ENCODE measurements at regions not wholly inside any gene's neighbourhood (a gene's known extent, or its start where the extent isn't known, plus 50 kb on each side); places are given as distances from the start of the nearest gene placed in this dataset.

GRCh38 chr7:50858528-50859245 is 76.0 kb upstream of the GRB10 start:
- ChIA-PET CTCF (interaction anchor here (1.4 kb wide), 1 partner anchor 607 kb away, joined by 3 read pairs; no protein-coding TSS in a partner anchor), POLR2A (no interaction called here)
- TF ChIP-seq, protein P1, sequence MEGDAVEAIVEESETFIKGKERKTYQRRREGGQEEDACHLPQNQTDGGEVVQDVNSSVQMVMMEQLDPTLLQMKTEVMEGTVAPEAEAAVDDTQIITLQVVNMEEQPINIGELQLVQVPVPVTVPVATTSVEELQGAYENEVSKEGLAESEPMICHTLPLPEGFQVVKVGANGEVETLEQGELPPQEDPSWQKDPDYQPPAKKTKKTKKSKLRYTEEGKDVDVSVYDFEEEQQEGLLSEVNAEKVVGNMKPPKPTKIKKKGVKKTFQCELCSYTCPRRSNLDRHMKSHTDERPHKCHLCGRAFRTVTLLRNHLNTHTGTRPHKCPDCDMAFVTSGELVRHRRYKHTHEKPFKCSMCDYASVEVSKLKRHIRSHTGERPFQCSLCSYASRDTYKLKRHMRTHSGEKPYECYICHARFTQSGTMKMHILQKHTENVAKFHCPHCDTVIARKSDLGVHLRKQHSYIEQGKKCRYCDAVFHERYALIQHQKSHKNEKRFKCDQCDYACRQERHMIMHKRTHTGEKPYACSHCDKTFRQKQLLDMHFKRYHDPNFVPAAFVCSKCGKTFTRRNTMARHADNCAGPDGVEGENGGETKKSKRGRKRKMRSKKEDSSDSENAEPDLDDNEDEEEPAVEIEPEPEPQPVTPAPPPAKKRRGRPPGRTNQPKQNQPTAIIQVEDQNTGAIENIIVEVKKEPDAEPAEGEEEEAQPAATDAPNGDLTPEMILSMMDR (IDR thresholded peaks at IDR 0.05; ENCODE audit: control extremely low read depth, extremely low read depth, low read depth, missing control alignments) = no peak
- no peak for DNase-seq (ENCODE audit: extremely low spot score)

- ChIA-PET CTCF (interaction anchor here (1.4 kb wide), 1 partner anchor 608 kb away, joined by 3 read pairs; no protein-coding TSS in a partner anchor), POLR2A (no interaction called here)
- no peak for DNase-seq (ENCODE audit: extremely low spot score)
- TF ChIP-seq, protein P1 (IDR thresholded peaks at IDR 0.05; ENCODE audit: control extremely low read depth, extremely low read depth, low read depth, missing control alignments) = no peak
Observed at GRCh38 chr7:50857804-50858489, 75.3 kb upstream of the GRB10 start.

DNA sequence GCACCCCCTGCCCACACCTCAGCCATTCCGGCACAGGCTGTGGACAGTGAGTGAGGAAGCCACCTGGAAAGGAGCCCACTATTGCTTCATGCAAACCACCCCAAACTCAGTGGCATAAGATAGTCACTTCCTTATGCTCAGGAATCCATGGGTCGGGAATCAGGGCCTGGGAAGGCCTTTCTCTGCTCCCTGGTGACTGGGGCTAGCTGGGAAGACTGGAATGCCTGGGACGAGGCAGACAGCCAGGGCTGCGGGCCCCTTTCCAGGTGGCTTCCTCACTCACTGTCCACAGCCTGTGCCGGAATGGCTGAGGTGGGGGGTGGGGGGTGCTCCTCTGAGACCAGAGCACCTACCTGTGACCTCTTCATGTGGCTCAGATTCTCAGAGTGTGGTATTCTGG is 74.1 kb upstream of the GRB10 start:
- TF ChIP-seq, protein P1 (IDR thresholded peaks at IDR 0.05; ENCODE audit: control extremely low read depth, extremely low read depth, low read depth, missing control alignments) = no peak

DNA sequence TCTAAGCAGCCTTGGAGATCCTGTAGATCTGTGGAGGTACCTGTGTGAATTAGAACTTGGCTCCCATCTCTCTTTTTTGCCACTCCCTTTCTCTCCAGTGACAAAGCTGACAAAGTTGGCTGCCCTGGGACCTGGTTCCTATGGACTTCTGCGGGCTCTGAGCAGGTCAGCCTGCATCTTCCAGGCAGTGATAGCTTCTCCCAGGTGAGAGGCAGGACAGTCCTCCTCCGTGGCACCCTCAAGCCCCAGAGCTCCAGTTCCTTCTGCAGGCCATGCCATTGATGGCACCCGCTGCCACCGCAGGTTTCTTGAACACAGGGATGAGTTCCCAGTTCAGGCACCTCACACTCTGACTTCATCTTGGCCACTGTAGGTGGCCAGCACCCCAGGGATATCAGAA is 73.5 kb upstream of the GRB10 start:
- CTCF ChIA-PET = no interaction called here
- POLR2A ChIA-PET = no interaction called here
- TF ChIP-seq, protein P1 (IDR thresholded peaks at IDR 0.05; ENCODE audit: control extremely low read depth, extremely low read depth, low read depth, missing control alignments) = no peak
- DNase-seq (ENCODE audit: extremely low spot score) = no peak

More for the DNA sequence above, 74.1 kb upstream of the GRB10 start:
- POLR2A ChIA-PET = no interaction called here
- DNase-seq (ENCODE audit: extremely low spot score) = no peak
- CTCF ChIA-PET = no interaction called here

- POLR2A ChIA-PET = no interaction called here
- TF ChIP-seq, protein P1 (IDR thresholded peaks at IDR 0.05; ENCODE audit: control extremely low read depth, extremely low read depth, low read depth, missing control alignments) = no peak
- CTCF ChIA-PET = no interaction called here
- DNase-seq (ENCODE audit: extremely low spot score) = no peak
Observed at GRCh38 chr7:50855526-50855925, 72.8 kb upstream of the GRB10 start.

DNA sequence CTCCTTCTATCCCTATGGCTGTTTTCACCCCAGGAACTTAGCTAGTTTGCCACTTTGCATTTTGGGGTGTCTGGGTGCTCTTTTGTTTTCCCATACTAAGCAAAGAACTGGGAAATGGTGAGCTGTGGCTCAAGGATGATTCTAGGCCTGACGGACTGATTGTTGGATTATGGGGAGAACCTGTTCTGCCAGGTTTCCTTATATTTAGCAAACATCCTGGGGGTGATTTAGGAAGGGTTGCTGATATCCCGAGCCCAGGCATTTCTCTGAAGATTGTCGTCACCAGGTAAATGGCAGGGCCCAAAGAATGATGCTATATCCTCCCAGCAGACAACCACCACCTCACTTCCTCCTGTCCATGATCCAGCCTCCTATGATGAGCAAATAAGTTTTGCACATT is 72.1 kb upstream of the GRB10 start:
- ChIA-PET CTCF (no interaction called here), POLR2A (no interaction called here)
- TF ChIP-seq, protein P1 (IDR thresholded peaks at IDR 0.05; ENCODE audit: control extremely low read depth, extremely low read depth, low read depth, missing control alignments) = no peak
- no peak for DNase-seq (ENCODE audit: extremely low spot score)
